ENCODE measurements at regions not wholly inside any gene's neighbourhood (a gene's known extent, or its start where the extent isn't known, plus 50 kb on each side); places are given as distances from the start of the nearest gene placed in this dataset.
"Not testable (repeated sequence)": the region's sequence is repeated elsewhere in the genome, so short reads cannot be mapped to it uniquely, and the experiment has no call there.

GRCh38 chr4:94155404-94155803 lies 52.3 kb upstream of the SMARCAD1 start:
- DNase-seq: not testable (repeated sequence)

- DNase-seq: no peak
Measured at GRCh38 chr4:94156826-94157225, 50.8 kb upstream of the SMARCAD1 start.

All from fibroblast of skin of scalp (primary cell).